NAMALWA (cell line): ENCODE measurements at regions not wholly inside any gene's neighbourhood (a gene's known extent, or its start where the extent isn't known, plus 50 kb on each side); places are given as distances from the start of the nearest gene placed in this dataset.

ENCODE experiments used
- DNase-seq: peaks from one replicate; pipeline ENCODE4 v3.0.0-alpha.2; 2015; ENCODE audit warnings: low spot score

GRCh38 chr4:151887031-151887815 is 126.4 kb upstream of the GATB start:
- DNase-seq, result peak; percentile 6

- no peak for DNase-seq
These were observed 124.3 kb upstream of the GATB start for GRCh38 chr4:151885123-151885522.

GRCh38 chr4:151883747-151884146 is 122.9 kb upstream of the GATB start:
- DNase-seq, result no peak

GRCh38 chr4:151882072-151882803 is 121.4 kb upstream of the GATB start:
- no peak for DNase-seq

- no peak for DNase-seq
These were observed 119.1 kb upstream of the GATB start for GRCh38 chr4:151879705-151880445.

- DNase-seq, result no peak
These were observed 115.7 kb upstream of the GATB start for GRCh38 chr4:151876381-151876988.

- DNase-seq, result no peak
These were observed 113.5 kb upstream of the GATB start for GRCh38 chr4:151874328-151874727.

- DNase-seq, result no peak
These were observed 105.7 kb upstream of the GATB start for GRCh38 chr4:151866592-151866918.

- no peak for DNase-seq
These were observed 105.2 kb upstream of the GATB start for GRCh38 chr4:151865744-151866591.

- DNase-seq, result peak; percentile 15
These were observed 104.5 kb upstream of the GATB start for GRCh38 chr4:151865312-151865711.

GRCh38 chr4:151864068-151864467 is 103.3 kb upstream of the GATB start:
- DNase-seq, result no peak

- no peak for DNase-seq
These were observed 102.0 kb upstream of the GATB start for GRCh38 chr4:151862766-151863165.

- DNase-seq, result no peak
These were observed 99.8 kb upstream of the GATB start for GRCh38 chr4:151860561-151861093.

- DNase-seq, result no peak
These were observed 98.8 kb upstream of the GATB start for GRCh38 chr4:151859641-151860040.

GRCh38 chr4:151858356-151858755 is 97.5 kb upstream of the GATB start:
- DNase-seq, result no peak

GRCh38 chr4:151857368-151857767 is 96.6 kb upstream of the GATB start:
- no peak for DNase-seq

GRCh38 chr4:151855747-151856146 is 94.9 kb upstream of the GATB start:
- no peak for DNase-seq

- no peak for DNase-seq
These were observed 93.9 kb upstream of the GATB start for GRCh38 chr4:151854731-151855130.

- DNase-seq, result no peak
These were observed 92.2 kb upstream of the GATB start for GRCh38 chr4:151853034-151853433.

GRCh38 chr4:151852202-151852601 is 91.4 kb upstream of the GATB start:
- DNase-seq, result no peak

GRCh38 chr4:151851354-151851753 is 90.5 kb upstream of the GATB start:
- no peak for DNase-seq
